ENCODE measurements at regions not wholly inside any gene's neighbourhood (a gene's known extent, or its start where the extent isn't known, plus 50 kb on each side); places are given as distances from the start of the nearest gene placed in this dataset.

DNA sequence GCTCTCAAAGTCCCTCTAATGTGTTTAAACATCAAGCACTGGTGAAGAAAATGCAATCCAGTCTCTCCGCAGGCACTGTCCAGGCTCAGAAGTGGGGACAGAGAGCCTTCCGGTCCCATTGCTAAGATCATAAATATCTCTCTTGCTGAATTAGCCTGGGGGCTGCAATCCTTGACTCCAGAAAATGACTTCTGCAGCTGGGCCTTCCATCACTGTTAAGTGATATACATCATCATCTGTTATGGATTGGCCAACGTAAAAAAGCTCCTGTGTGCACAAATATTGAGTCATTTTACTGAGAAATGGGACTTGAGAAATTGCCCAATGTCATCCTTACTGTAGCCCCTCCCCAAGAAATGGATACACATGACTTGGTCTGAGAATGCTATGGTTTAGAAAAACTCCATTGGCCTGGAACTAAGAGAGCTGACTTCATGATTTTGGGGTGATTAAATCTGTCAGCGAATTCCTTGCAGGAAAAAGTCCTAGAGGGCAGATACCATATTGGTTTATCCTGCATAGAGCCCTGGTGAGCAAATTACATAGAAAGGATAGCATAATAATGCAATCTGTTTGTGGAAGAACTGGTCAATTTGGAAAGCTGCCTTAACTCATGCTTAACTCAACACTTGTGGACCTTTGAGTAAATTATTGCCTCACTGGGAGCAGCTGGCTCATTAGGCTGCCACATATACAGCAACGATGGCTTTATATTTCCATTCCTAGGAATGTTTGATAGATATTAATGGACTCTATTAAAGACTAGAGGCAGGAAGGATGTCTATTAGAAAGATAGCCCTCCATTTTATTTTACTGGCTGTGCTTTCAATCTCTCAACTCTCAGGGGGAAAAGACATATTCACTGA, 346.1 kb downstream of the GBA3 start:
- H3K9ac ChIP-seq = no peak overlapping the region
- H3K27ac ChIP-seq = no peak overlapping the region
- no peaks in the 10 kb centered on the region for H3K9me3 ChIP-seq (ENCODE audit: control insufficient read depth, low read length)
- H3K27me3 ChIP-seq (ENCODE audit: control insufficient read depth, insufficient read depth, low read length) = no peaks in the 10 kb centered on the region
- H3K4me3 ChIP-seq (ENCODE audit: low read depth, low read length) = no peak overlapping the region
- no peaks in the 10 kb centered on the region for H3K79me2 ChIP-seq
- no peak overlapping the region for H2AFZ ChIP-seq
- no peak overlapping the region for H3K4me2 ChIP-seq (ENCODE audit: low read length)
- no peaks in the 10 kb centered on the region for H3K36me3 ChIP-seq (ENCODE audit: control insufficient read depth, insufficient read depth, low read length)
- H3K4me1 ChIP-seq = peaks cover 10% of the 10 kb centered on the region
- TF ChIP-seq, protein P1, sequence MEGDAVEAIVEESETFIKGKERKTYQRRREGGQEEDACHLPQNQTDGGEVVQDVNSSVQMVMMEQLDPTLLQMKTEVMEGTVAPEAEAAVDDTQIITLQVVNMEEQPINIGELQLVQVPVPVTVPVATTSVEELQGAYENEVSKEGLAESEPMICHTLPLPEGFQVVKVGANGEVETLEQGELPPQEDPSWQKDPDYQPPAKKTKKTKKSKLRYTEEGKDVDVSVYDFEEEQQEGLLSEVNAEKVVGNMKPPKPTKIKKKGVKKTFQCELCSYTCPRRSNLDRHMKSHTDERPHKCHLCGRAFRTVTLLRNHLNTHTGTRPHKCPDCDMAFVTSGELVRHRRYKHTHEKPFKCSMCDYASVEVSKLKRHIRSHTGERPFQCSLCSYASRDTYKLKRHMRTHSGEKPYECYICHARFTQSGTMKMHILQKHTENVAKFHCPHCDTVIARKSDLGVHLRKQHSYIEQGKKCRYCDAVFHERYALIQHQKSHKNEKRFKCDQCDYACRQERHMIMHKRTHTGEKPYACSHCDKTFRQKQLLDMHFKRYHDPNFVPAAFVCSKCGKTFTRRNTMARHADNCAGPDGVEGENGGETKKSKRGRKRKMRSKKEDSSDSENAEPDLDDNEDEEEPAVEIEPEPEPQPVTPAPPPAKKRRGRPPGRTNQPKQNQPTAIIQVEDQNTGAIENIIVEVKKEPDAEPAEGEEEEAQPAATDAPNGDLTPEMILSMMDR (IDR thresholded peaks at IDR 0.05) = no peak

DNA sequence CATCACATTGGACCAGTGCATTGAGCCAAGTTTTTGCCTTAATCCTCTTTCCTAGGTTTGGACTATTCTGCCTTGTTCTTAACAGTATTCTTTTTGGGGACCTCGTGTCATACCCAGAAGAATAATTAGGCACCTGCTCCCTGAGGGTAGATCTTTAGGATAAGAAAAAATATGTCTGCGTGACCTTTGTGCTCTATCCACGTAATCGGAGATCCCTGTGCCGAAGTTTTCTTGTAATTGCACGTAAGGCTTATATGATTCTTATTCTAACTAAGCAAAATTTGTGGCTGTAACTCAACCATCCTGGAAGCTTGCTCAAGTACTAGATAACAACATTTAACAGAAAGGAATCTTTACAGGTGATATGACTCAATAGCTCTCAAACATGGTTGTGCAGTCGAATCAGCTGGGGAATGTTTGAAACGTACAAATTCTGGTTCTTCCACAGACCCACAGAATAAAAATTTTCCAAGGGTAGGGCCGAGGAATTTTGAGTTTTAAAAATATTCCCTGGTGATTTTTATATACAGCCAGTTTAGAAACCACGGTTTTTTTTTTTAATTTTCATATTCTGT, 344.3 kb downstream of the GBA3 start:
- Histone ChIP-seq H3K4me3 (ENCODE audit: low read depth, low read length) (no peak overlapping the region), H3K9me3 (ENCODE audit: control insufficient read depth, low read length) (no peaks in the 10 kb centered on the region), H3K9ac (no peak overlapping the region), H3K36me3 (ENCODE audit: control insufficient read depth, insufficient read depth, low read length) (no peaks in the 10 kb centered on the region), H3K4me2 (ENCODE audit: low read length) (no peak overlapping the region), H3K79me2 (no peaks in the 10 kb centered on the region), H3K27ac (no peak overlapping the region), H2AFZ (no peak overlapping the region), H3K4me1 (peaks cover 10% of the 10 kb centered on the region), H3K27me3 (ENCODE audit: control insufficient read depth, insufficient read depth, low read length) (no peaks in the 10 kb centered on the region)
- TF ChIP-seq, protein P1 (IDR thresholded peaks at IDR 0.05) = no peak

DNA sequence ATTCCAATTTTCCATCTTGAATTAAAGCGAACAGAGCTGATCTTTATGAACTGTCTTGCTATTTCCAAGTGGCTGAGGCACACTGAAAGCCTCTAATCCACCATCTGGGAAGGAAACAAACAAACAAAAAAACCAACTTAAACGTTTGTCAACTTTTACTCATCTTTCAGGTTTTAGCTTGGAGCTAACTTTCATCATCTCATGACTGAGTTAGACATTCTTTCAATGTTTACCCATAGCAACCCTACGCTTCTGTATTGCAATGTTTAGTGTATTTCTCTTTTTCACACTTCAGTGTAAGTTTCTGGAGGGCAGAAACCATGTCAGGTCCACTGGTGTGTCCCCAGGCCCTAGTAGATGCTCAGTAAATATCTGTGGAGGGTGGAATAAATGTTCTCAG, 343.8 kb downstream of the GBA3 start:
- H3K36me3 ChIP-seq (ENCODE audit: control insufficient read depth, insufficient read depth, low read length) = no peaks in the 10 kb centered on the region
- H3K79me2 ChIP-seq = no peaks in the 10 kb centered on the region
- H3K9ac ChIP-seq = no peak overlapping the region
- H2AFZ ChIP-seq = no peak overlapping the region
- H3K4me2 ChIP-seq (ENCODE audit: low read length) = no peak overlapping the region
- no peak overlapping the region for H3K27ac ChIP-seq
- no peak overlapping the region for H3K4me3 ChIP-seq (ENCODE audit: low read depth, low read length)
- H3K9me3 ChIP-seq (ENCODE audit: control insufficient read depth, low read length) = no peaks in the 10 kb centered on the region
- H3K4me1 ChIP-seq = peaks cover 10% of the 10 kb centered on the region
- no peaks in the 10 kb centered on the region for H3K27me3 ChIP-seq (ENCODE audit: control insufficient read depth, insufficient read depth, low read length)
- TF ChIP-seq, protein P1 (IDR thresholded peaks at IDR 0.05) = no peak

DNA sequence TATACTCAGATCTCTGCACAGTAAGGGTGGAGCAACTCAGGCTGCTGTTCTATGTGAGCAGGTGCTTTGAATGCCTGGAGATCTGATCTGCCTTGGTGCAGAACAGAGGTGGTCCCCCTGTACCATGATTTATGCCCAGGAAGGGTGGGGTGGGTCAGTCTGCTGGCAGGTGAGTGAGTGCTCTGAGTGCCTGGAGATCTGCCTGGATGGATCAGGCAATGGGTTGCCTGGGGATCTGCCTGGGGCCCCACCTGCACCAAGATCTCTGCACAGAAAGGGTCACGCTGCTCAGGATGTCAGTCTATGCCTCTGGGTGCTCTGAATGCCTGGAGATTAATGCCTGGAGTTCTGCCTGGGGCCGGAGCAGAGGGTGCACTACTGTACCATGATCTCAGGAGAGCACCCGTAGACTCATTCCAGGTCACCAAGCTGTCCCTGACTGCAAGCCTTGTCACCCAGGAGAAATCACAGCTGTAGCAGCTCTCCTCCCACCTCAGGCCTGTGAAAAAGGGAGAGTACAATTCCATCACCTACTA, 342.9 kb downstream of the GBA3 start:
- no peak overlapping the region for H3K4me3 ChIP-seq (ENCODE audit: low read depth, low read length)
- no peaks in the 10 kb centered on the region for H3K9me3 ChIP-seq (ENCODE audit: control insufficient read depth, low read length)
- TF ChIP-seq, protein P1 (IDR thresholded peaks at IDR 0.05) = no peak
- H3K9ac ChIP-seq = no peak overlapping the region
- H3K36me3 ChIP-seq (ENCODE audit: control insufficient read depth, insufficient read depth, low read length) = no peaks in the 10 kb centered on the region
- no peak overlapping the region for H3K27ac ChIP-seq
- H3K4me1 ChIP-seq = peaks cover 10% of the 10 kb centered on the region
- H3K27me3 ChIP-seq (ENCODE audit: control insufficient read depth, insufficient read depth, low read length) = no peaks in the 10 kb centered on the region
- H3K4me2 ChIP-seq (ENCODE audit: low read length) = no peak overlapping the region
- H2AFZ ChIP-seq = no peak overlapping the region
- no peaks in the 10 kb centered on the region for H3K79me2 ChIP-seq
